ENCODE measurements at regions not wholly inside any gene's neighbourhood (a gene's known extent, or its start where the extent isn't known, plus 50 kb on each side); places are given as distances from the start of the nearest gene placed in this dataset.
"Not testable (repeated sequence)": the region's sequence is repeated elsewhere in the genome, so short reads cannot be mapped to it uniquely, and the experiment has no call there.

DNA sequence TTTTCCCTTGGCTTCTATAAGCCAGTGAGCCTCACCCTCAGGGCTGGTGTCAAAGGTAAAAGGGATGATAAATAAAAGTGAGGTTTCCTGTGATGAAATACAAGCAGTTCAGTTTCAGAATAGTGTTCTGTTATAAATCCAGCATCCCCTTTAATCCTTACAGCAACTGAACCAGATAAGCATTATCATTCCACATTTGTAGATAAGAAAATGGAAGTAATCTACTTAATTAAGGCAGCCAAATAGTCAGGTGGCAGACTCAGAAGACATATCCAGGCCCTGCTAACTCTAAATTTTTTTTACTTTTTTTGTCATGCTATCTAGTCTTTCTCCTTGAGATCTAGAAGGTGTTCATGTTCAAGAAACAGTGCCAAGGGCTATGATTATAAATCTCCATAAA, 99.4 kb upstream of the SOX21 start:
- DNase-seq = no peak

GRCh38 chr13:94800423-94800822, 88.1 kb upstream of the SOX21 start:
- DNase-seq = no peak

- DNase-seq = no peak
Measured at GRCh38 chr13:94799299-94799698, 87.0 kb upstream of the SOX21 start.

DNA sequence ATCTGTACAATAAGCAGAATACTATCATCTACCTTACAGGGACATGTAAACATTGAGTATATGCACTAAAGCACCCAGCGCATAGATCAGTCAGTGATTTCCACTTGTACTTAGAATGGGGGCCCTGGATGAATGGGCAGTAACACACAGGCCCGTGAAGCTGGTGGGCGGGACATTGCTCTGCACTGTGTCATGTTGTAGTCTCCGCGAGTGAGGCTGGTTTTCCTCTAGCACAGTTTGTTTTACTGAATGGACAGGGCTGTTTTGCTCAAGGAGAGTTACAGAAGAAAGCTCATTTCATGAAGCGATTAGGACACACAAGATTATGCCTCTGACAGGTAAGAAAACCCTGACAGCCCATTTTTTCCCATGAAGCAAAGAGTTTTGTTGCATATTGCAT, 86.4 kb upstream of the SOX21 start:
- DNase-seq = no peak

DNA sequence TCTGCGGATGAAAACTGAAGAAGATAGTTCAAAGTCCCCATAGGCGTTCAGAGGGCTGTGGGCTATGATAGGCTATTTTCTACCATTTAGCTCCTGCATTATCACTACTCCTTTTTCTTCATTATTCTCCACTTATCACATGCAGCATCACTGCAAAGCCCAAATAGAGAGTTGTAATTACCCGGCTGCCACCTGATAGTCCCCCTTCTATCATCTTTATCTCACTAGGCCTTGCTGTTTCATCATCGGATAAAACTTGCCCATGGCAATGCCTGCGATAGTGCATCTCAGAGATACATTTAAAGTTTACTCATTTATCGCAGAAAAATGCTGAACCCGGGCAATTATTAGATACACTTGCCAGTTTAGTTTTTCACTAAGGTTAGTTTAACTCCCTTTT, 82.9 kb upstream of the SOX21 start:
- DNase-seq = no peak

DNA sequence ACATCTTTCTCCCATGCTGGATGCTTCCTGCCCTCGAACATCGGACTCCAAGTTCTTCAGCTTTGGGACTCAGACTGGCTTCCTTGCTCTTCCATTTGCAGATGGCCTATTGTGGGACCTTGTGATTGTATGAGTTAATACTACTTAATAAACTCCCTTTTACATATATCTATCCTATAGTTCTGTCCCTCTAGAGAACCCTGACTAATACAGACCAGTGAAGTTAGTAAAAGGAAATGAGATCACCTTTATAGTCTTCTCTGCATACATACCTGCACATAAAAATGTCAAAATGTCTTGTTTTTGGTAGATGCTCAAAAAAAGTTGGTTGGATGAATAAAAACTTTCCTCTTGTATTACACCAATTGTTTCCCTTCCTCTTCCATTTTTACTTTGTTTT, 73.9 kb upstream of the SOX21 start:
- DNase-seq = not testable (repeated sequence)

GRCh38 chr13:94784066-94784465, 71.7 kb upstream of the SOX21 start:
- DNase-seq = no peak

DNA sequence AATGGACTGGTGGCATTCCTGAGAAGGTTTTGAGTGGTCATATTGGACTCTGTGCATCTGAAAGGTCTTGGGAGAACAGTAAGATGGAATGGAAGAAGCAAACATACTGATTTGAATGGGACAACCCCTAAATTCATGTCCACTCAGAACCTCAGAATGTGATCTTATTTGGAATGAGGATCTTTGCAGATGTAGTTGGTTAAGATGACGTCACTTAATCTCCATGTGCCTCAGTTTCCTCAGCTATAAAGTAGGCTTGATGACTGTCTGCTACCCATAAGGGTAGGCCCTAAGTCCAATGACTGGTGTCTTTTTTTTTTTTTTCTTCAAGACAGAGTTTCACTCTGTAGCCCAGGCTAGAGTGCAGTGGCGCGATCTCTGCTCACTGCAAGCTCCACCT, 71.1 kb upstream of the SOX21 start:
- DNase-seq = no peak

- DNase-seq = no peak
Measured at GRCh38 chr13:94780421-94780820, 68.1 kb upstream of the SOX21 start.

DNA sequence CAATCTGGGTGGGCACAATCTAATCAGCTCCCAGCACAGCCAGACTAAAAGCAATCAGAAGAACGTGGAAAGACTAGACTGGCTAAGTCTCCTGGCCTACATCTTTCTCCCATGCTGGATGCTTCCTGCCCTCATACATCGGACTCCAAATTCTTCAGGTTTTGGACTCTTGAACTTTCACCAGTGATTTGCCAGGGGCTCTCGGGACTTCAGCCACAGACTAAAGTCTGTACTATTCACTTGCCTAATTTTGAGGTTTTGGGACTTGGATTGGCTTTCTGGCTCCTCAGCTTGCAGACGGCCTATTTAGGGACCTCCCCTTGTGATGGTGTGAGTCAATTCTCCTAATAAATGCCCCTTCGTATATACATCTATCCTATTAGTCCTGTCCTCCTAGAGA, 66.6 kb upstream of the SOX21 start:
- no peak for DNase-seq

GRCh38 chr13:94778585-94778984, 66.2 kb upstream of the SOX21 start:
- DNase-seq = no peak

- DNase-seq = no peak
Measured at GRCh38 chr13:94776956-94777355, 64.6 kb upstream of the SOX21 start.

GRCh38 chr13:94776300-94776699, 64.0 kb upstream of the SOX21 start:
- no peak for DNase-seq

GRCh38 chr13:94765814-94766213, 53.5 kb upstream of the SOX21 start:
- DNase-seq = no peak

GRCh38 chr13:94764576-94765321, 52.4 kb upstream of the SOX21 start:
- DNase-seq = no peak
